Thyroid gland (tissue), 4 donors: ENCODE measurements at regions not wholly inside any gene's neighbourhood (a gene's known extent, or its start where the extent isn't known, plus 50 kb on each side); places are given as distances from the start of the nearest gene placed in this dataset.

Experiments used
- CTCF ChIP-seq, 6 experiments: fragments of 200-600 bp in 3 of 6; fragments of 450-650 bp in 3 of 6; sonication (generic) in 3 of 6; IDR thresholded peaks; one replicate each; pipeline ENCODE4 v1.5.1; 2016 to 2019; ENCODE audit warnings: antibody characterized with exemption in 6 of 6, mild to moderate bottlenecking in 2 of 6, inconsistent platforms in 1 of 6, moderate library complexity in 1 of 6
- POLR2A ChIP-seq, 2 donors: fragments of 450-650 bp; IDR thresholded peaks; one replicate each; pipeline ENCODE4 v1.6.1; 2017; ENCODE audit warnings: antibody characterized with exemption in 2 of 2, mild to moderate bottlenecking in 2 of 2, moderate library complexity in 1 of 2

DNA sequence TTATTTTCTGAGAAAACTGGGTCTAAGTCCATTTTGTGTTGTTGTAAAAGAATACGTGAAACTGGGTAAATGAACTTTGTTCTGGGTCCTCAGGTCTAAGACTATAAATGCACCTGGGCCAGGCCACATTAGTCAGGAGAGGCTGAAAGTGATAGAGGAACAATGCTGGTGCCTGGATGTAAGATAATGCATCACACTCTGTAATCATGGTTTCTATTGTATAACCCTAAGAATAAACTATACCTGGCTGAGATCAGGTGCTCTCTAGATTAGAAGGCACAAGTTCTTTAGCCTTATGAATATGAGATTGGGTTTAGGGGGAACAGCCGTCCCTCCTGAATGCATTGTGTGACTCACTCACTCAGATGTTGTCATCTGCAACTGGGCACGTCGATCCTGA is 675.5 kb downstream of the HTR1A start:
- no peak for TF ChIP-seq CTCF (IDR thresholded peaks at IDR 0.05)
- no peak for TF ChIP-seq POLR2A (IDR thresholded peaks at IDR 0.05)
